Mesothelial cell of epicardium (in vitro differentiated cells): ENCODE measurements at regions not wholly inside any gene's neighbourhood (a gene's known extent, or its start where the extent isn't known, plus 50 kb on each side); places are given as distances from the start of the nearest gene placed in this dataset.
A peak's percentile ranks its signal among the peaks of the same experiment; 100 is the strongest.

Experiments used
- DNase-seq, 2 experiments: peaks; one replicate each; pipeline ENCODE4 v3.0.0; 2021; ENCODE audit warnings: low spot score in 2 of 2; ENCODE audit not compliant: unreplicated experiment in 2 of 2
- H3K27ac Mint-ChIP-seq: 2 replicates; pipeline ENCODE4 v1.8.0; 2021; ENCODE audit warnings: mixed read lengths
- H3K27me3 Mint-ChIP-seq: 2 replicates; pipeline ENCODE4 v1.8.0; 2021; ENCODE audit warnings: low read depth, mixed read lengths
- H3K36me3 Mint-ChIP-seq: 2 replicates; pipeline ENCODE4 v1.8.0; 2021; ENCODE audit warnings: mixed read lengths
- H3K4me1 Mint-ChIP-seq: 2 replicates; pipeline ENCODE4 v1.8.0; 2021; ENCODE audit warnings: mixed read lengths
- H3K4me3 Mint-ChIP-seq: 2 replicates; pipeline ENCODE4 v1.8.0; 2021; ENCODE audit warnings: mild to moderate bottlenecking, moderate library complexity, mixed read lengths
- H3K9me3 Mint-ChIP-seq: 2 replicates; pipeline ENCODE4 v1.8.0; 2021; ENCODE audit warnings: mixed read lengths
- CTCF ChIP-seq: fragments of 200-600 bp; sonication (generic); IDR thresholded peaks from one replicate; pipeline ENCODE4 v1.5.0; 2021; ENCODE audit warnings: antibody characterized with exemption; ENCODE audit not compliant: unreplicated experiment

GRCh38 chr5:68404246-68404645, 188.7 kb downstream of the PIK3R1 start:
- Mint-ChIP-seq H3K27me3 (no peaks in the 10 kb centered on the region), H3K4me1 (peaks cover 23% of the 10 kb centered on the region), H3K4me3 (no peak overlapping the region)

GRCh38 chr5:68405026-68405684, 189.6 kb downstream of the PIK3R1 start:
- H3K27ac Mint-ChIP-seq: no peak overlapping the region
- no peak overlapping the region for H3K4me3 Mint-ChIP-seq
- no peaks in the 10 kb centered on the region for H3K9me3 Mint-ChIP-seq
- no peaks in the 10 kb centered on the region for H3K27me3 Mint-ChIP-seq
- no peaks in the 10 kb centered on the region for H3K36me3 Mint-ChIP-seq
- no peak for TF ChIP-seq CTCF
- no peak for DNase-seq
- H3K4me1 Mint-ChIP-seq: peaks cover 23% of the 10 kb centered on the region

More at GRCh38 chr5:68404246-68404645, 188.7 kb downstream of the PIK3R1 start:
- Mint-ChIP-seq H3K36me3 (no peaks in the 10 kb centered on the region), H3K27ac (no peak overlapping the region), H3K9me3 (no peaks in the 10 kb centered on the region)
- no peak for DNase-seq
- TF ChIP-seq CTCF: no peak

GRCh38 chr5:68405784-68406743, 190.5 kb downstream of the PIK3R1 start:
- Mint-ChIP-seq H3K36me3 (no peaks in the 10 kb centered on the region), H3K27ac (peak overlapping the region; percentile 57), H3K4me1 (peaks cover 25% of the 10 kb centered on the region), H3K4me3 (no peak overlapping the region), H3K9me3 (no peaks in the 10 kb centered on the region), H3K27me3 (no peaks in the 10 kb centered on the region)
- DNase-seq: no peak
- no peak for TF ChIP-seq CTCF

- Mint-ChIP-seq H3K36me3 (no peaks in the 10 kb centered on the region), H3K9me3 (no peaks in the 10 kb centered on the region), H3K27ac (peak overlapping the region; percentile 57), H3K27me3 (no peaks in the 10 kb centered on the region), H3K4me3 (no peak overlapping the region), H3K4me1 (peaks cover 25% of the 10 kb centered on the region)
- DNase-seq: no peak
- no peak for TF ChIP-seq CTCF
Measured at GRCh38 chr5:68406767-68407241, 191.2 kb downstream of the PIK3R1 start.

GRCh38 chr5:68407311-68408239, 192.0 kb downstream of the PIK3R1 start:
- H3K27me3 Mint-ChIP-seq: no peaks in the 10 kb centered on the region
- H3K36me3 Mint-ChIP-seq: no peaks in the 10 kb centered on the region
- no peak overlapping the region for H3K4me3 Mint-ChIP-seq
- no peak for DNase-seq
- no peaks in the 10 kb centered on the region for H3K9me3 Mint-ChIP-seq
- peaks cover 25% of the 10 kb centered on the region for H3K4me1 Mint-ChIP-seq
- TF ChIP-seq CTCF: no peak
- H3K27ac Mint-ChIP-seq: peak overlapping the region; percentile 57
